GM23338 (cell line): ENCODE measurements at regions not wholly inside any gene's neighbourhood (a gene's known extent, or its start where the extent isn't known, plus 50 kb on each side); places are given as distances from the start of the nearest gene placed in this dataset.

Experiments used
- ATAC-seq: fragments of 200-7000 bp; cut with Tn5 transposase; 3 replicates; pipeline ENCODE4 v1.9.1; 2020
- DNase-seq: peaks from one replicate; pipeline ENCODE4 v3.0.0-alpha.2; 2015; ENCODE audit warnings: low spot score
- H2AFZ ChIP-seq: fragments of 200-600 bp; sonication (generic); 2 replicates; pipeline ENCODE4 v1.8.0; 2016; ENCODE audit warnings: antibody characterized with exemption, mild to moderate bottlenecking, moderate library complexity
- H3F3A ChIP-seq: fragments of 200-600 bp; sonication (generic); replicated peaks from 2 replicates; pipeline ENCODE4 v1.8.0; 2017; ENCODE audit warnings: antibody characterized with exemption, mixed run types, low read depth
- H3K27ac ChIP-seq: fragments of 200-600 bp; sonication (generic); 2 replicates; pipeline ENCODE4 v1.6.1; 2016; ENCODE audit warnings: low read depth
- H3K27me3 ChIP-seq: fragments of 200-600 bp; sonication (generic); 2 replicates; pipeline ENCODE4 v1.8.0; 2016; ENCODE audit warnings: mild to moderate bottlenecking, mixed run types, moderate library complexity; ENCODE audit not compliant: insufficient read depth
- H3K36me3 ChIP-seq: fragments of 200-600 bp; sonication (generic); 2 replicates; pipeline ENCODE4 v1.8.0; 2016; ENCODE audit warnings: mild to moderate bottlenecking; ENCODE audit not compliant: insufficient read depth
- H3K4me1 ChIP-seq: fragments of 200-600 bp; sonication (generic); 2 replicates; pipeline ENCODE4 v1.8.0; 2016; ENCODE audit warnings: mild to moderate bottlenecking, moderate library complexity; ENCODE audit not compliant: insufficient read depth
- H3K4me2 ChIP-seq: fragments of 200-600 bp; sonication (generic); 2 replicates; pipeline ENCODE4 v1.7.1; 2017; ENCODE audit warnings: mixed run types
- H3K4me3 ChIP-seq: fragments of 200-600 bp; sonication (generic); 2 replicates; pipeline ENCODE4 v1.6.1; 2016; ENCODE audit warnings: mixed run types
- H3K79me2 ChIP-seq: fragments of 200-600 bp; sonication (generic); replicated peaks from 2 replicates; pipeline ENCODE4 v1.8.0; 2017; ENCODE audit warnings: mild to moderate bottlenecking; ENCODE audit not compliant: insufficient read depth
- H3K9me2 ChIP-seq: fragments of 200-600 bp; sonication (generic); 2 replicates; pipeline ENCODE4 v1.8.0; 2017; ENCODE audit not compliant: insufficient read depth
- H4K20me1 ChIP-seq: fragments of 200-600 bp; sonication (generic); replicated peaks from 2 replicates; pipeline ENCODE4 v1.8.0; 2017; ENCODE audit warnings: mild to moderate bottlenecking; ENCODE audit not compliant: insufficient read depth
- H3K27ac Mint-ChIP-seq: 2 replicates; pipeline ENCODE4 v1.8.0; 2020; ENCODE audit warnings: inconsistent platforms, mild to moderate bottlenecking, moderate library complexity, mixed read lengths
- H3K27me3 Mint-ChIP-seq: 3 replicates; pipeline ENCODE4 v1.8.0; 2022; ENCODE audit warnings: low read depth, mild to moderate bottlenecking, moderate library complexity, mixed read lengths, inconsistent platforms; ENCODE audit not compliant: insufficient read depth, poor library complexity
- H3K36me3 Mint-ChIP-seq: 3 replicates; pipeline ENCODE4 v1.8.0; 2021; ENCODE audit warnings: low read depth, mild to moderate bottlenecking, inconsistent platforms, moderate library complexity, mixed read lengths
- H3K4me1 Mint-ChIP-seq: 3 replicates; pipeline ENCODE4 v1.8.0; 2020; ENCODE audit warnings: mild to moderate bottlenecking, inconsistent platforms, mixed read lengths
- H3K4me3 Mint-ChIP-seq: 3 replicates; pipeline ENCODE4 v1.8.0; 2021; ENCODE audit warnings: moderate library complexity, mild to moderate bottlenecking, inconsistent platforms, mixed read lengths
- H3K9me3 Mint-ChIP-seq: 3 replicates; pipeline ENCODE4 v1.8.0; 2020; ENCODE audit warnings: moderate library complexity, mild to moderate bottlenecking, inconsistent platforms, mixed read lengths
- CREB1 ChIP-seq: fragments of 250-450 bp; sonication (Bioruptor Pico); IDR thresholded peaks from 2 replicates; pipeline ENCODE4 v1.5.0; 2020; ENCODE audit warnings: low read depth, mild to moderate bottlenecking, moderate library complexity
- ETS1 ChIP-seq: IDR thresholded peaks from 2 replicates; pipeline ENCODE4 v1.6.1; 2016; ENCODE audit warnings: antibody characterized with exemption
- EZH2 ChIP-seq: fragments of 200-600 bp; sonication (generic); IDR thresholded peaks from one replicate; pipeline ENCODE4 v1.8.0; 2017; ENCODE audit warnings: antibody characterized with exemption, mild to moderate bottlenecking, low read depth; ENCODE audit not compliant: unreplicated experiment
- EZH2phosphoT487 ChIP-seq: fragments of 200-600 bp; sonication (generic); IDR thresholded peaks from one replicate; pipeline ENCODE4 v1.8.1; 2018; ENCODE audit warnings: antibody characterized with exemption; ENCODE audit not compliant: unreplicated experiment
- NANOG ChIP-seq: IDR thresholded peaks from 2 replicates; pipeline ENCODE4 v1.6.1; 2016; ENCODE audit warnings: antibody characterized with exemption, borderline replicate concordance
- POLR2AphosphoS5 ChIP-seq: IDR thresholded peaks from 2 replicates; pipeline ENCODE4 v1.6.1; 2016; ENCODE audit warnings: antibody characterized with exemption, low read depth
- STAT1 ChIP-seq: IDR thresholded peaks from one replicate; pipeline ENCODE4 v1.6.1; 2016; ENCODE audit warnings: antibody characterized with exemption; ENCODE audit not compliant: unreplicated experiment
- ZNF114 ChIP-seq: fragments of 250-450 bp; sonication (Bioruptor Pico); IDR thresholded peaks from 2 replicates; pipeline ENCODE4 v1.5.0; 2020; ENCODE audit warnings: mild to moderate bottlenecking, moderate library complexity
- ZNF331 ChIP-seq: fragments of 250-450 bp; sonication (Bioruptor Pico); IDR thresholded peaks from 2 replicates; pipeline ENCODE4 v1.5.0; 2020; ENCODE audit warnings: low read depth, mild to moderate bottlenecking, moderate library complexity
- ZNF462 ChIP-seq: fragments of 250-450 bp; sonication (Bioruptor Pico); IDR thresholded peaks from 2 replicates; pipeline ENCODE4 v1.5.0; 2020; ENCODE audit warnings: mild to moderate bottlenecking, moderate library complexity

- H3K9me2 ChIP-seq = peaks cover 4% of the 10 kb centered on the region; the same call in 1 of the 2 replicates
- no peaks in the 10 kb centered on the region for H3K79me2 ChIP-seq
- H4K20me1 ChIP-seq = no peaks in the 10 kb centered on the region
- H3K4me3 ChIP-seq = no peak overlapping the region
- Mint-ChIP-seq H3K36me3 (peaks cover 21% of the 10 kb centered on the region), H3K9me3 (peaks cover 25% of the 10 kb centered on the region), H3K4me1 (peaks cover 2% of the 10 kb centered on the region; the same call in 1 of the 3 replicates), H3K27me3 (no peaks in the 10 kb centered on the region), H3K4me3 (no peak overlapping the region), H3K27ac (no peak overlapping the region)
- TF ChIP-seq POLR2AphosphoS5 (no peak), ZNF114 (CRISPR knock-in tag) (no peak), EZH2 (no peak), CREB1 (CRISPR knock-in tag) (no peak), EZH2phosphoT487 (no peak), ZNF331 (CRISPR knock-in tag) (no peak), ETS1 (no peak)
- no peak overlapping the region for H3K27ac ChIP-seq
- ATAC-seq = no peak
- no peaks in the 10 kb centered on the region for H3F3A ChIP-seq
- no peaks in the 10 kb centered on the region for H3K4me1 ChIP-seq
- H3K27me3 ChIP-seq = no peaks in the 10 kb centered on the region
- peaks cover 13% of the 10 kb centered on the region; the same call in 1 of the 2 replicates for H3K36me3 ChIP-seq
- no peak for DNase-seq
- no peak overlapping the region for H2AFZ ChIP-seq
- no peak overlapping the region for H3K4me2 ChIP-seq
Observed at GRCh38 chr6:90911642-90912041, 324.8 kb upstream of the MAP3K7 start.

GRCh38 chr6:90910893-90911292 lies 324.0 kb upstream of the MAP3K7 start:
- Histone ChIP-seq H3K27me3 (no peaks in the 10 kb centered on the region), H3K4me3 (no peak overlapping the region), H3F3A (no peaks in the 10 kb centered on the region), H3K4me2 (no peak overlapping the region), H3K36me3 (peaks cover 13% of the 10 kb centered on the region; the same call in 1 of the 2 replicates), H2AFZ (no peak overlapping the region), H3K79me2 (no peaks in the 10 kb centered on the region), H4K20me1 (no peaks in the 10 kb centered on the region), H3K4me1 (no peaks in the 10 kb centered on the region), H3K9me2 (no peaks in the 10 kb centered on the region; the same call in 1 of the 2 replicates), H3K27ac (no peak overlapping the region)
- no peak for ATAC-seq
- H3K27ac Mint-ChIP-seq = no peak overlapping the region
- DNase-seq = no peak
- no peaks in the 10 kb centered on the region for H3K27me3 Mint-ChIP-seq
- H3K9me3 Mint-ChIP-seq = peaks cover 17% of the 10 kb centered on the region
- peaks cover 2% of the 10 kb centered on the region; the same call in 1 of the 3 replicates for H3K4me1 Mint-ChIP-seq
- no peak overlapping the region for H3K4me3 Mint-ChIP-seq
- H3K36me3 Mint-ChIP-seq = peaks cover 13% of the 10 kb centered on the region
- no peak for TF ChIP-seq ETS1
- no peak for TF ChIP-seq ZNF462
- no peak for TF ChIP-seq EZH2
- TF ChIP-seq ZNF331 (CRISPR knock-in tag) = no peak
- TF ChIP-seq NANOG = no peak
- no peak for TF ChIP-seq STAT1
